IMR-90 (cell line): ENCODE measurements at regions not wholly inside any gene's neighbourhood (a gene's known extent, or its start where the extent isn't known, plus 50 kb on each side); places are given as distances from the start of the nearest gene placed in this dataset.

ENCODE experiments used
- ATAC-seq: fragments of 200-7000 bp; cut with Tn5 transposase; 2 replicates; pipeline ENCODE4 v1.9.1; 2020; ENCODE audit warnings: low read depth, mild to moderate bottlenecking, moderate library complexity
- BruUV-seq: library from RNA; stranded (reverse); fragments of 400-500 nt; replicated peaks from 2 replicates; lab custom pipeline; 2021; lab: Mats Ljungman, UMichigan
- CTCF ChIA-PET: fragments of 300-600 bp; formaldehyde crosslinking; extraction: SDS; loops from one replicate; lab custom pipeline; 2021; ENCODE audit warnings: antibody characterized with exemption; lab: Yijun Ruan, JAX
- POLR2A ChIA-PET: fragments of 300-600 bp; sonication (Branson Sonifier 250); formaldehyde crosslinking; loops from one replicate; lab custom pipeline; 2022; ENCODE audit warnings: antibody characterized with exemption; ENCODE audit not compliant: unreplicated experiment; lab: Charles Lee
- DNase-seq: peaks from one replicate; pipeline ENCODE4 v3.0.0; 2013
- H2AFZ ChIP-seq: replicated peaks from 2 replicates; pipeline ENCODE3; 2013; ENCODE audit warnings: low read length, mild to moderate bottlenecking; ENCODE audit not compliant: poor library complexity
- H2AK5ac ChIP-seq: 2 replicates; pipeline ENCODE4 v1.6.1; 2013; ENCODE audit warnings: low read depth, low read length, inconsistent platforms
- H2AK9ac ChIP-seq: replicated peaks from 2 replicates; pipeline ENCODE3; 2013; ENCODE audit warnings: mild to moderate bottlenecking, low read depth, low read length, moderate library complexity; ENCODE audit not compliant: poor library complexity
- H2BK120ac ChIP-seq: 2 replicates; pipeline ENCODE4 v1.6.1; 2013; ENCODE audit warnings: low read depth, low read length, inconsistent platforms
- H2BK15ac ChIP-seq: 3 replicates; pipeline ENCODE4 v1.6.1; 2013; ENCODE audit warnings: low read depth, low read length, inconsistent platforms
- H2BK20ac ChIP-seq: 2 replicates; pipeline ENCODE4 v1.6.1; 2013; ENCODE audit warnings: low read depth, mild to moderate bottlenecking, inconsistent platforms, low read length, moderate library complexity
- H2BK5ac ChIP-seq: 2 replicates; pipeline ENCODE4 v1.6.1; 2013; ENCODE audit warnings: mild to moderate bottlenecking, low read depth, low read length, inconsistent platforms; ENCODE audit not compliant: poor library complexity, severe bottlenecking
- H3K14ac ChIP-seq: replicated peaks from 2 replicates; pipeline ENCODE4 v1.6.1; 2013; ENCODE audit warnings: low read depth, low read length, inconsistent platforms
- H3K18ac ChIP-seq: 2 replicates; pipeline ENCODE4 v1.6.1; 2013; ENCODE audit warnings: low read depth, low read length, control low read depth
- H3K23ac ChIP-seq: 2 replicates; pipeline ENCODE4 v1.6.1; 2013; ENCODE audit warnings: low read depth, low read length, inconsistent platforms
- H3K27ac ChIP-seq: 2 replicates; pipeline ENCODE4 v1.5.1; 2013; ENCODE audit warnings: mild to moderate bottlenecking, control low read depth, low read length; ENCODE audit not compliant: insufficient read depth
- H3K27me3 ChIP-seq: 2 replicates; pipeline ENCODE4 v1.6.1; 2013; ENCODE audit warnings: low read length; ENCODE audit not compliant: control insufficient read depth, insufficient read depth
- H3K36me3 ChIP-seq: 2 replicates; pipeline ENCODE4 v1.6.1; 2013; ENCODE audit warnings: low read length, mixed read lengths; ENCODE audit not compliant: control insufficient read depth, insufficient read depth
- H3K4ac ChIP-seq: 2 replicates; pipeline ENCODE4 v1.6.1; 2013; ENCODE audit warnings: low read depth, low read length, inconsistent platforms
- H3K4me1 ChIP-seq: 2 replicates; pipeline ENCODE4 v1.6.1; 2013; ENCODE audit warnings: low read length, mixed read lengths; ENCODE audit not compliant: control insufficient read depth, insufficient read depth
- H3K4me2 ChIP-seq: 2 replicates; pipeline ENCODE4 v1.6.1; 2013; ENCODE audit warnings: low read depth, mild to moderate bottlenecking, control low read depth, low read length, moderate library complexity
- H3K4me3 ChIP-seq: 2 replicates; pipeline ENCODE4 v1.5.1; 2013; ENCODE audit warnings: low read depth, mild to moderate bottlenecking, control low read depth, low read length, moderate library complexity; ENCODE audit not compliant: insufficient read depth
- H3K56ac ChIP-seq: 2 replicates; pipeline ENCODE4 v1.6.1; 2013; ENCODE audit warnings: low read length, inconsistent platforms; ENCODE audit not compliant: insufficient read depth; ENCODE audit errors: extremely low read depth
- H3K79me1 ChIP-seq, 2 experiments: 2 replicates each; pipeline ENCODE4 v1.6.1; 2013; ENCODE audit warnings: low read length in 2 of 2, inconsistent platforms in 1 of 2, low read depth in 1 of 2
- H3K9ac ChIP-seq: 2 replicates; pipeline ENCODE4 v1.6.1; 2013; ENCODE audit warnings: low read depth, low read length, control low read depth
- H3K9me1 ChIP-seq: 2 replicates; pipeline ENCODE4 v1.6.1; 2013; ENCODE audit warnings: low read length, inconsistent platforms; ENCODE audit not compliant: insufficient read depth
- H3K9me3 ChIP-seq: 2 replicates; pipeline ENCODE4 v1.6.1; 2013; ENCODE audit warnings: low read length; ENCODE audit not compliant: control insufficient read depth, insufficient read depth
- H4K20me1 ChIP-seq: 2 replicates; pipeline ENCODE4 v1.6.1; 2013; ENCODE audit warnings: low read length, inconsistent platforms; ENCODE audit not compliant: insufficient read depth
- H4K5ac ChIP-seq: 2 replicates; pipeline ENCODE4 v1.6.1; 2013; ENCODE audit warnings: mild to moderate bottlenecking, low read depth, low read length, control low read depth
- H4K8ac ChIP-seq, 2 experiments: 2 replicates each; pipeline ENCODE4 v1.6.1; 2013; ENCODE audit warnings: low read depth in 2 of 2, low read length in 2 of 2, control low read depth in 1 of 2, inconsistent platforms in 1 of 2
- H4K91ac ChIP-seq: 2 replicates; pipeline ENCODE4 v1.6.1; 2013; ENCODE audit warnings: low read depth, low read length, inconsistent platforms; ENCODE audit not compliant: insufficient read depth
- MAFK ChIP-seq: IDR thresholded peaks from 2 replicates; pipeline ENCODE4 v1.6.1; 2012; ENCODE audit warnings: low read depth, low read length, improper control_type of control experiment
- MXI1 ChIP-seq: IDR thresholded peaks from 2 replicates; pipeline ENCODE4 v1.6.1; 2012; ENCODE audit warnings: low read depth, mild to moderate bottlenecking, low read length, moderate library complexity, borderline replicate concordance
- NFE2L2 ChIP-seq: fragments of 150-350 bp; IDR thresholded peaks from 2 replicates; pipeline ENCODE4 v1.6.1; 2016; ENCODE audit warnings: low read depth, mild to moderate bottlenecking, low read length
- RAD21 ChIP-seq: IDR thresholded peaks from 2 replicates; pipeline ENCODE4 v1.6.1; 2012; ENCODE audit warnings: low read length, improper control_type of control experiment
- RFX5 ChIP-seq: IDR thresholded peaks from 2 replicates; pipeline ENCODE4 v1.8.0; 2012; ENCODE audit warnings: low read depth, mild to moderate bottlenecking, low read length, moderate library complexity
- SMC3 ChIP-seq: fragments of 150-350 bp; IDR thresholded peaks from 2 replicates; pipeline ENCODE4 v1.6.1; 2016; ENCODE audit warnings: low read depth, mild to moderate bottlenecking, antibody characterized with exemption, low read length, moderate library complexity
- WGBS, 2 experiments: methylation state at CpG; one replicate each; pipeline versions ENCODE4 v1.1.5 to v1.1.7; 2013; ENCODE audit warnings: missing lambda C conversion rate in 2 of 2; ENCODE audit not compliant: insufficient read length in 1 of 2; ENCODE audit errors: extremely low coverage in 2 of 2; 5-methylcytosine and 5-hydroxymethylcytosine counted together
- dilution Hi-C: fragments of 300-500 bp; cut with HindIII; formaldehyde crosslinking; loops from one replicate; pipeline ENCODE4 v1.14.3; 2018; ENCODE audit warnings: low sequenced_read_pairs; ENCODE audit not compliant: unreplicated experiment
- in situ Hi-C: fragments of 300-500 bp; cut with MboI; formaldehyde crosslinking; loops from 3 replicates; pipeline ENCODE4 v1.14.3; 2019; ENCODE audit warnings: low sequenced_read_pairs, inconsistent platforms, mixed read lengths
- intact Hi-C: fragments of 100-400 bp; cut with micrococcal nuclease; formaldehyde crosslinking; loops from 2 replicates; pipeline ENCODE4 v1.10.0; 2022
- TF ChIP-seq, protein P1 (sequence below): fragments of 150-350 bp; IDR thresholded peaks from 2 replicates; pipeline ENCODE4 v1.6.1; 2016; ENCODE audit warnings: low read depth, mild to moderate bottlenecking, low read length, moderate library complexity, borderline replicate concordance
- TF ChIP-seq, protein P2 (sequence below): fragments of 150-350 bp; IDR thresholded peaks from 2 replicates; pipeline ENCODE4 v1.6.1; 2017; ENCODE audit warnings: mild to moderate bottlenecking, antibody characterized with exemption, low read length, low read depth

DNA sequence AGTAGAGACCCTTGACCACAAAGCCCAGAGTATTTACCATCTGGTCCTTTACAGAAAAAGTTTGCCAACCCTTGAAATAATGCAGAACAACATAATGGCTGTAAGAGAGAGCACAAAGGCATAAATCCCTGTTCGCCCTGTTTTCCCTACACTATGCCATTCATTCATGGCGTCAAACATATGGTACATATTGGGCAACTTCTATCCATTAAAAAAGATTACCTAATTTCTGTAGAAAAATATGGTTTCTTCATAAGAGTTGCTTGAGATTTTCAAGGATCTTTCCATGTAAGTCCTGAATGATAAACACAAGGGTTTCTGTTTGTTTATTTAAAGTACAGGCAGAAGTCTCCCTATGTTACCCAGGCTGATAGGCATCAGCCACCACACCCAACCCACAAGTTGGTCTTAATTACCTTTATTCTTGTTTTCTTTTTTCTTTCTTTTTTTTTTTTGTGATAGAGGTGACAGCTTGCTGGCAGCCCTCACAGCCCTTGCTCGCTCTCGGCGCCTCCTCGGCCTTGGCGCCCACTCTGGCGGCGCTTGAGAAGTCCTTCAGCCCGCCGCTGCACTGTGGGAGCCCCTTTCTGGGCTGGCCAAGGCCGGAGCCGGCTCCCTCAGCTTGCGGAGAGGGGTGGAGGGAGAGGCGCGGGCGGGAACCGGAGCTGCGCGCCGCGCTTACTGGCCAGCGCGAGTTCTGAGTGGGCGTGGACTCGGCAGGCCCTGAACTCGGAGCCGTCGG lies 68.3 kb upstream of the NR5A2 start:
- Histone ChIP-seq H3K9ac (no peak overlapping the region), H3K36me3 (no peaks in the 10 kb centered on the region), H3K4me3 (no peak overlapping the region), H2BK15ac (no peak overlapping the region), H3K4me1 (no peaks in the 10 kb centered on the region), H3K79me1 (no peaks in the 10 kb centered on the region), H2AK5ac (no peak overlapping the region), H3K27me3 (peaks cover 6% of the 10 kb centered on the region; the same call in 1 of the 2 replicates), H4K8ac (no peak overlapping the region), H2BK20ac (no peak overlapping the region), H3K4me2 (no peak overlapping the region), H3K9me3 (no peaks in the 10 kb centered on the region), H2AK9ac (no peak overlapping the region), H3K18ac (no peak overlapping the region), H3K27ac (no peak overlapping the region), H2BK120ac (no peak overlapping the region), H4K5ac (no peak overlapping the region), H3K9me1 (no peaks in the 10 kb centered on the region), H4K91ac (no peak overlapping the region), H2AFZ (no peak overlapping the region), H3K14ac (no peak overlapping the region), H4K20me1 (no peaks in the 10 kb centered on the region), H3K4ac (no peak overlapping the region), H2BK5ac (no peak overlapping the region), H3K56ac (no peak overlapping the region), H3K23ac (no peak overlapping the region)
- no TSS peak for BruUV-seq
- in situ Hi-C loops, result no loop called here
- ChIA-PET POLR2A (no interaction called here), CTCF (interaction anchor here (0.6 kb wide), 1 partner anchor 10 kb away, joined by 4 read pairs; no protein-coding TSS in a partner anchor)
- TF ChIP-seq, protein P1, sequence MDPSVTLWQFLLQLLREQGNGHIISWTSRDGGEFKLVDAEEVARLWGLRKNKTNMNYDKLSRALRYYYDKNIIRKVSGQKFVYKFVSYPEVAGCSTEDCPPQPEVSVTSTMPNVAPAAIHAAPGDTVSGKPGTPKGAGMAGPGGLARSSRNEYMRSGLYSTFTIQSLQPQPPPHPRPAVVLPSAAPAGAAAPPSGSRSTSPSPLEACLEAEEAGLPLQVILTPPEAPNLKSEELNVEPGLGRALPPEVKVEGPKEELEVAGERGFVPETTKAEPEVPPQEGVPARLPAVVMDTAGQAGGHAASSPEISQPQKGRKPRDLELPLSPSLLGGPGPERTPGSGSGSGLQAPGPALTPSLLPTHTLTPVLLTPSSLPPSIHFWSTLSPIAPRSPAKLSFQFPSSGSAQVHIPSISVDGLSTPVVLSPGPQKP, result no peak
- no peak for TF ChIP-seq RAD21
- no peak for TF ChIP-seq RFX5
- no peak for TF ChIP-seq NFE2L2
- TF ChIP-seq, protein P2, sequence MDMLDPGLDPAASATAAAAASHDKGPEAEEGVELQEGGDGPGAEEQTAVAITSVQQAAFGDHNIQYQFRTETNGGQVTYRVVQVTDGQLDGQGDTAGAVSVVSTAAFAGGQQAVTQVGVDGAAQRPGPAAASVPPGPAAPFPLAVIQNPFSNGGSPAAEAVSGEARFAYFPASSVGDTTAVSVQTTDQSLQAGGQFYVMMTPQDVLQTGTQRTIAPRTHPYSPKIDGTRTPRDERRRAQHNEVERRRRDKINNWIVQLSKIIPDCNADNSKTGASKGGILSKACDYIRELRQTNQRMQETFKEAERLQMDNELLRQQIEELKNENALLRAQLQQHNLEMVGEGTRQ, result no peak
- no peak for TF ChIP-seq SMC3
- TF ChIP-seq MAFK, result no peak
- TF ChIP-seq MXI1, result no peak
- WGBS, 2 experiments, result no CpG with 5 or more reads among the region's 29 CpGs
- DNase-seq, result no peak
- ATAC-seq, result no peak
- dilution Hi-C loops, result no loop called here
- intact Hi-C loops, result no loop called here
